IMR-90 (cell line): ENCODE measurements at regions not wholly inside any gene's neighbourhood (a gene's known extent, or its start where the extent isn't known, plus 50 kb on each side); places are given as distances from the start of the nearest gene placed in this dataset.

ENCODE experiments used
- ATAC-seq: fragments of 200-7000 bp; cut with Tn5 transposase; 2 replicates; pipeline ENCODE4 v1.9.1; 2020; ENCODE audit warnings: low read depth, mild to moderate bottlenecking, moderate library complexity
- BruUV-seq: library from RNA; stranded (reverse); fragments of 400-500 nt; replicated peaks from 2 replicates; lab custom pipeline; 2021; lab: Mats Ljungman, UMichigan
- CTCF ChIA-PET: fragments of 300-600 bp; formaldehyde crosslinking; extraction: SDS; loops from one replicate; lab custom pipeline; 2021; ENCODE audit warnings: antibody characterized with exemption; lab: Yijun Ruan, JAX
- POLR2A ChIA-PET: fragments of 300-600 bp; sonication (Branson Sonifier 250); formaldehyde crosslinking; loops from one replicate; lab custom pipeline; 2022; ENCODE audit warnings: antibody characterized with exemption; ENCODE audit not compliant: unreplicated experiment; lab: Charles Lee
- DNase-seq: peaks from one replicate; pipeline ENCODE4 v3.0.0; 2013
- H2AFZ ChIP-seq: replicated peaks from 2 replicates; pipeline ENCODE3; 2013; ENCODE audit warnings: low read length, mild to moderate bottlenecking; ENCODE audit not compliant: poor library complexity
- H2AK5ac ChIP-seq: 2 replicates; pipeline ENCODE4 v1.6.1; 2013; ENCODE audit warnings: low read depth, low read length, inconsistent platforms
- H2AK9ac ChIP-seq: replicated peaks from 2 replicates; pipeline ENCODE3; 2013; ENCODE audit warnings: mild to moderate bottlenecking, low read depth, low read length, moderate library complexity; ENCODE audit not compliant: poor library complexity
- H2BK120ac ChIP-seq: 2 replicates; pipeline ENCODE4 v1.6.1; 2013; ENCODE audit warnings: low read depth, low read length, inconsistent platforms
- H2BK15ac ChIP-seq: 3 replicates; pipeline ENCODE4 v1.6.1; 2013; ENCODE audit warnings: low read depth, low read length, inconsistent platforms
- H2BK20ac ChIP-seq: 2 replicates; pipeline ENCODE4 v1.6.1; 2013; ENCODE audit warnings: low read depth, mild to moderate bottlenecking, inconsistent platforms, low read length, moderate library complexity
- H2BK5ac ChIP-seq: 2 replicates; pipeline ENCODE4 v1.6.1; 2013; ENCODE audit warnings: mild to moderate bottlenecking, low read depth, low read length, inconsistent platforms; ENCODE audit not compliant: poor library complexity, severe bottlenecking
- H3K14ac ChIP-seq: replicated peaks from 2 replicates; pipeline ENCODE4 v1.6.1; 2013; ENCODE audit warnings: low read depth, low read length, inconsistent platforms
- H3K18ac ChIP-seq: 2 replicates; pipeline ENCODE4 v1.6.1; 2013; ENCODE audit warnings: low read depth, low read length, control low read depth
- H3K23ac ChIP-seq: 2 replicates; pipeline ENCODE4 v1.6.1; 2013; ENCODE audit warnings: low read depth, low read length, inconsistent platforms
- H3K27ac ChIP-seq: 2 replicates; pipeline ENCODE4 v1.5.1; 2013; ENCODE audit warnings: mild to moderate bottlenecking, control low read depth, low read length; ENCODE audit not compliant: insufficient read depth
- H3K27me3 ChIP-seq: 2 replicates; pipeline ENCODE4 v1.6.1; 2013; ENCODE audit warnings: low read length; ENCODE audit not compliant: control insufficient read depth, insufficient read depth
- H3K36me3 ChIP-seq: 2 replicates; pipeline ENCODE4 v1.6.1; 2013; ENCODE audit warnings: low read length, mixed read lengths; ENCODE audit not compliant: control insufficient read depth, insufficient read depth
- H3K4ac ChIP-seq: 2 replicates; pipeline ENCODE4 v1.6.1; 2013; ENCODE audit warnings: low read depth, low read length, inconsistent platforms
- H3K4me1 ChIP-seq: 2 replicates; pipeline ENCODE4 v1.6.1; 2013; ENCODE audit warnings: low read length, mixed read lengths; ENCODE audit not compliant: control insufficient read depth, insufficient read depth
- H3K4me2 ChIP-seq: 2 replicates; pipeline ENCODE4 v1.6.1; 2013; ENCODE audit warnings: low read depth, mild to moderate bottlenecking, control low read depth, low read length, moderate library complexity
- H3K4me3 ChIP-seq: 2 replicates; pipeline ENCODE4 v1.5.1; 2013; ENCODE audit warnings: low read depth, mild to moderate bottlenecking, control low read depth, low read length, moderate library complexity; ENCODE audit not compliant: insufficient read depth
- H3K56ac ChIP-seq: 2 replicates; pipeline ENCODE4 v1.6.1; 2013; ENCODE audit warnings: low read length, inconsistent platforms; ENCODE audit not compliant: insufficient read depth; ENCODE audit errors: extremely low read depth
- H3K79me1 ChIP-seq, 2 experiments: 2 replicates each; pipeline ENCODE4 v1.6.1; 2013; ENCODE audit warnings: low read length in 2 of 2, inconsistent platforms in 1 of 2, low read depth in 1 of 2
- H3K9ac ChIP-seq: 2 replicates; pipeline ENCODE4 v1.6.1; 2013; ENCODE audit warnings: low read depth, low read length, control low read depth
- H3K9me1 ChIP-seq: 2 replicates; pipeline ENCODE4 v1.6.1; 2013; ENCODE audit warnings: low read length, inconsistent platforms; ENCODE audit not compliant: insufficient read depth
- H3K9me3 ChIP-seq: 2 replicates; pipeline ENCODE4 v1.6.1; 2013; ENCODE audit warnings: low read length; ENCODE audit not compliant: control insufficient read depth, insufficient read depth
- H4K20me1 ChIP-seq: 2 replicates; pipeline ENCODE4 v1.6.1; 2013; ENCODE audit warnings: low read length, inconsistent platforms; ENCODE audit not compliant: insufficient read depth
- H4K5ac ChIP-seq: 2 replicates; pipeline ENCODE4 v1.6.1; 2013; ENCODE audit warnings: mild to moderate bottlenecking, low read depth, low read length, control low read depth
- H4K8ac ChIP-seq, 2 experiments: 2 replicates each; pipeline ENCODE4 v1.6.1; 2013; ENCODE audit warnings: low read depth in 2 of 2, low read length in 2 of 2, control low read depth in 1 of 2, inconsistent platforms in 1 of 2
- H4K91ac ChIP-seq: 2 replicates; pipeline ENCODE4 v1.6.1; 2013; ENCODE audit warnings: low read depth, low read length, inconsistent platforms; ENCODE audit not compliant: insufficient read depth
- CEBPB ChIP-seq: IDR thresholded peaks from 2 replicates; pipeline ENCODE4 v1.6.1; 2012; ENCODE audit warnings: low read depth, low read length, improper control_type of control experiment
- CTCF ChIP-seq: conservative IDR thresholded peaks from 2 replicates; pipeline ENCODE4 v1.5.1; 2012; ENCODE audit warnings: mild to moderate bottlenecking, low read depth, low read length, improper control_type of control experiment
- FOS ChIP-seq: fragments of 150-350 bp; IDR thresholded peaks from 2 replicates; pipeline ENCODE4 v1.6.1; 2016; ENCODE audit warnings: low read depth, low read length
- MAZ ChIP-seq: IDR thresholded peaks from 2 replicates; pipeline ENCODE4 v1.6.1; 2012; ENCODE audit warnings: low read depth, mild to moderate bottlenecking, low read length, improper control_type of control experiment, moderate library complexity, borderline replicate concordance
- POLR2A ChIP-seq: IDR thresholded peaks from 2 replicates; pipeline ENCODE4 v1.6.1; 2012; ENCODE audit warnings: mild to moderate bottlenecking, low read depth, low read length
- RAD21 ChIP-seq: IDR thresholded peaks from 2 replicates; pipeline ENCODE4 v1.6.1; 2012; ENCODE audit warnings: low read length, improper control_type of control experiment
- RCOR1 ChIP-seq: IDR thresholded peaks from 2 replicates; pipeline ENCODE4 v1.6.1; 2012; ENCODE audit warnings: mild to moderate bottlenecking, low read length, improper control_type of control experiment; ENCODE audit not compliant: insufficient replicate concordance
- SMC3 ChIP-seq: fragments of 150-350 bp; IDR thresholded peaks from 2 replicates; pipeline ENCODE4 v1.6.1; 2016; ENCODE audit warnings: low read depth, mild to moderate bottlenecking, antibody characterized with exemption, low read length, moderate library complexity
- WGBS, 2 experiments: methylation state at CpG; one replicate each; pipeline versions ENCODE4 v1.1.5 to v1.1.7; 2013; ENCODE audit warnings: missing lambda C conversion rate in 2 of 2; ENCODE audit not compliant: insufficient read length in 1 of 2; ENCODE audit errors: extremely low coverage in 2 of 2; 5-methylcytosine and 5-hydroxymethylcytosine counted together
- dilution Hi-C: fragments of 300-500 bp; cut with HindIII; formaldehyde crosslinking; loops from one replicate; pipeline ENCODE4 v1.14.3; 2018; ENCODE audit warnings: low sequenced_read_pairs; ENCODE audit not compliant: unreplicated experiment
- in situ Hi-C: fragments of 300-500 bp; cut with MboI; formaldehyde crosslinking; loops from 3 replicates; pipeline ENCODE4 v1.14.3; 2019; ENCODE audit warnings: low sequenced_read_pairs, inconsistent platforms, mixed read lengths
- intact Hi-C: fragments of 100-400 bp; cut with micrococcal nuclease; formaldehyde crosslinking; loops from 2 replicates; pipeline ENCODE4 v1.10.0; 2022
- TF ChIP-seq, protein P1 (sequence below): fragments of 150-350 bp; IDR thresholded peaks from 2 replicates; pipeline ENCODE4 v1.6.1; 2017; ENCODE audit warnings: mild to moderate bottlenecking, antibody characterized with exemption, low read length, low read depth
- TF ChIP-seq, protein P2 (sequence below): fragments of 150-350 bp; IDR thresholded peaks from 2 replicates; pipeline ENCODE4 v1.6.1; 2016; ENCODE audit warnings: low read depth, mild to moderate bottlenecking, low read length, moderate library complexity, borderline replicate concordance

- no peak overlapping the region for H4K91ac ChIP-seq
- DNase-seq (no peak), ATAC-seq (no peak)
- no peak overlapping the region for H2BK15ac ChIP-seq
- H3K4me3 ChIP-seq = no peak overlapping the region
- H3K27me3 ChIP-seq = no peaks in the 10 kb centered on the region
- H3K9ac ChIP-seq = no peak overlapping the region
- H3K9me3 ChIP-seq = peaks cover 2% of the 10 kb centered on the region; the same call in 1 of the 2 replicates
- H3K18ac ChIP-seq = no peak overlapping the region
- H3K9me1 ChIP-seq = no peaks in the 10 kb centered on the region
- H2AK5ac ChIP-seq = no peak overlapping the region
- H2AFZ ChIP-seq = no peak overlapping the region
- no peak overlapping the region for H2BK5ac ChIP-seq
- no CpG with 5 or more reads among the region's 7 CpGs for WGBS, 2 experiments
- POLR2A ChIA-PET = no interaction called here
- H3K4me2 ChIP-seq = no peak overlapping the region
- H3K56ac ChIP-seq = no peak overlapping the region
- H4K20me1 ChIP-seq = no peaks in the 10 kb centered on the region
- no peaks in the 10 kb centered on the region for H3K4me1 ChIP-seq
- CTCF ChIA-PET = no interaction called here
- no peak overlapping the region for H3K4ac ChIP-seq
- H4K8ac ChIP-seq = no peak overlapping the region
- in situ Hi-C loops = loop anchor here (25.0 kb wide), 1 partner anchor 650 kb away; no protein-coding TSS in a partner anchor
- H3K36me3 ChIP-seq = no peaks in the 10 kb centered on the region
- H2AK9ac ChIP-seq = no peak overlapping the region
- intact Hi-C loops = no loop called here
- H2BK20ac ChIP-seq = no peak overlapping the region
- TF ChIP-seq FOS = no peak
- TF ChIP-seq RCOR1 = no peak
- TF ChIP-seq, protein P1, sequence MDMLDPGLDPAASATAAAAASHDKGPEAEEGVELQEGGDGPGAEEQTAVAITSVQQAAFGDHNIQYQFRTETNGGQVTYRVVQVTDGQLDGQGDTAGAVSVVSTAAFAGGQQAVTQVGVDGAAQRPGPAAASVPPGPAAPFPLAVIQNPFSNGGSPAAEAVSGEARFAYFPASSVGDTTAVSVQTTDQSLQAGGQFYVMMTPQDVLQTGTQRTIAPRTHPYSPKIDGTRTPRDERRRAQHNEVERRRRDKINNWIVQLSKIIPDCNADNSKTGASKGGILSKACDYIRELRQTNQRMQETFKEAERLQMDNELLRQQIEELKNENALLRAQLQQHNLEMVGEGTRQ = no peak
- TF ChIP-seq SMC3 = no peak
- TF ChIP-seq, protein P2, sequence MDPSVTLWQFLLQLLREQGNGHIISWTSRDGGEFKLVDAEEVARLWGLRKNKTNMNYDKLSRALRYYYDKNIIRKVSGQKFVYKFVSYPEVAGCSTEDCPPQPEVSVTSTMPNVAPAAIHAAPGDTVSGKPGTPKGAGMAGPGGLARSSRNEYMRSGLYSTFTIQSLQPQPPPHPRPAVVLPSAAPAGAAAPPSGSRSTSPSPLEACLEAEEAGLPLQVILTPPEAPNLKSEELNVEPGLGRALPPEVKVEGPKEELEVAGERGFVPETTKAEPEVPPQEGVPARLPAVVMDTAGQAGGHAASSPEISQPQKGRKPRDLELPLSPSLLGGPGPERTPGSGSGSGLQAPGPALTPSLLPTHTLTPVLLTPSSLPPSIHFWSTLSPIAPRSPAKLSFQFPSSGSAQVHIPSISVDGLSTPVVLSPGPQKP = no peak
- TF ChIP-seq CTCF = no peak
- no peak for TF ChIP-seq MAZ
- TF ChIP-seq RAD21 = no peak
- TF ChIP-seq CEBPB = no peak
- TF ChIP-seq POLR2A = no peak
- dilution Hi-C loops = no loop called here
- H3K14ac ChIP-seq = no peak overlapping the region
- BruUV-seq = no TSS peak
- H2BK120ac ChIP-seq = no peak overlapping the region
- H3K27ac ChIP-seq = no peak overlapping the region
- no peaks in the 10 kb centered on the region for H3K79me1 ChIP-seq
- no peak overlapping the region for H3K23ac ChIP-seq
- H4K5ac ChIP-seq = no peak overlapping the region
Observed at GRCh38 chr16:10262377-10263132, 80.3 kb upstream of the GRIN2A start.
